HG02885 (cell line): ENCODE measurements at regions not wholly inside any gene's neighbourhood (a gene's known extent, or its start where the extent isn't known, plus 50 kb on each side); places are given as distances from the start of the nearest gene placed in this dataset.

ENCODE experiments used
- ATAC-seq: cut with Tn5 transposase; IDR thresholded peaks from one replicate; pipeline ENCODE4 v1.9.1; 2021; ENCODE audit warnings: mild to moderate bottlenecking; ENCODE audit not compliant: unreplicated experiment, poor library complexity

DNA sequence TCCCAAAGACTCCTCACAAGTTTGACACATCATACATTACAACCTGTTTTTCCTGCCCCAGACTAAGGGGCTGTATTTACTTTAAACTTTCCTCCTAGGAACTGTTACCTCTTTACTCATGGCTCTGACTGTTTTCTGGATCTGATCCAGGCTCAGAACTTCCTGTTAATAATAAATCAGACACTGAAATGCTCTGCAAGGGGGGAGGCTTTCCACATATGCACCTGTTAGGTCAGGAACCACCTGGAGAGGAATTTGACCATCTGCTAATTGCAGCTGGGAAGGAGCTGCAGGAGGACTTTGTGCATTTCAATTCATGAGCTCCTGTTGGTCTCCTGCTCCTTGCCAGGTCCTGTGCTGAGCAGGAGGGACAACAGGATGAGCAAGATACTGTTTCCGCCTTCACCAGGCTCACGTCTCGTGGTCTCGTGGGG lies 476.9 kb upstream of the CDH5 start:
- ATAC-seq = no peak

DNA sequence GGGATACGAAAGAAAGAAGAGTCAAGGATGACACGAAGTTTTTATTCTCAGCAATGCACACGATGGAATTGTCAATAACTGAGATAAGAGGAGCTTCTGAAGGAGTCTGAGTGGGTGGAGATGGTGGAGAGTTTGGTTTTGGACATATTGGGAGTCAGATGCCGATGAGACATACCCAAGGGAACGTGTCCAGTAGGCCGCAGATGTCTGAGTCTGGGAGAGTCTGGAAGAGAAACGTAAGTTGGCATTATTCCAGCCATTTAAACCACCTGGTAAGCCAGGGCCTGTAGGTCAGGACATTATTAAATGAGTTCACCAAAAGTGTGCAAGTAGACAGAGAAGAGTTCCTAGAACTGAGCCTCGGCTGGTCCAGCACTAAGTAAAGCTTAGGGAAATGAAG lies 478.3 kb upstream of the CDH5 start:
- ATAC-seq = no peak

DNA sequence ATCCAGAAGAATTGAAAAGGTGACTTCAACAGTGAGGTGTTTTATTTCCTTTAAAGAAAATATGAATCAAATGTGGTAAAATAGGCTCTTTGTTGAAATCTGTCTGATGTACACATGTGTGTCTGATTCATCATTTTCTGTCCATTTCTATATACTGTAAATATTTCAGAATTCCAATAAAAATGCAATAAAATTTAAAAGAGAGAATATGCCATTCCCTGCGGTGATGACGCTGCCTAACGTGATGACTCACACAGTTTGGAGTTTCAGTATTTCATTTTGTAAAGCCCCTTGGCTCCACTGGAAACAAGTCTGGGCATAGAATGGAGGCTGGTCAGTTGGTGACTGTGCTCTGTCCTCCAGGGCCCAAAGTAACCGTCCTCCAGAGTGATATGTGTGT lies 482.5 kb upstream of the CDH5 start:
- ATAC-seq = no peak

DNA sequence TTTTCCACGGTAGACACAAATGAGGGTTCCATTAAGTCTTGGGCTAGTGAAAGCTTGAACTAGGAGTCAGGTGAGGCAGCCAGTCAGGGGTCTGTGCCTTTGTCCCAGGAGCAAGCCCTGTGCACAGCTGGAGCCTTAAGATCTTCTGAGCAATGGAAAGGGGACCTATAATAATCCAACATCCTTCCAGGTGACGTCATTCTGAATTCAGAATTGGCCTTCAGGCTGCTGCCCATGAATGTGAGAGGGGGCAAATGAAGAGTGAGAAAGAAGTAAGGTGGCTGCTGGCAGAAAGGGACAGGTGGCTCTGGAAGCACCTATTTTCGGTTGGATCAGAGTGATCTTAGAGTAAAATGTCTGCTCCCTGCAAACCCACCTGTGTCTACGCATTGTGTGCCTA lies 488.1 kb upstream of the CDH5 start:
- no peak for ATAC-seq

GRCh38 chr16:65876624-65877023 lies 489.9 kb upstream of the CDH5 start:
- no peak for ATAC-seq

- no peak for ATAC-seq
These were observed 490.5 kb upstream of the CDH5 start for GRCh38 chr16:65876056-65876408.

- ATAC-seq = no peak
These were observed 491.0 kb upstream of the CDH5 start for GRCh38 chr16:65875381-65876055.

GRCh38 chr16:65869261-65869660 lies 497.2 kb upstream of the CDH5 start:
- ATAC-seq = no peak

DNA sequence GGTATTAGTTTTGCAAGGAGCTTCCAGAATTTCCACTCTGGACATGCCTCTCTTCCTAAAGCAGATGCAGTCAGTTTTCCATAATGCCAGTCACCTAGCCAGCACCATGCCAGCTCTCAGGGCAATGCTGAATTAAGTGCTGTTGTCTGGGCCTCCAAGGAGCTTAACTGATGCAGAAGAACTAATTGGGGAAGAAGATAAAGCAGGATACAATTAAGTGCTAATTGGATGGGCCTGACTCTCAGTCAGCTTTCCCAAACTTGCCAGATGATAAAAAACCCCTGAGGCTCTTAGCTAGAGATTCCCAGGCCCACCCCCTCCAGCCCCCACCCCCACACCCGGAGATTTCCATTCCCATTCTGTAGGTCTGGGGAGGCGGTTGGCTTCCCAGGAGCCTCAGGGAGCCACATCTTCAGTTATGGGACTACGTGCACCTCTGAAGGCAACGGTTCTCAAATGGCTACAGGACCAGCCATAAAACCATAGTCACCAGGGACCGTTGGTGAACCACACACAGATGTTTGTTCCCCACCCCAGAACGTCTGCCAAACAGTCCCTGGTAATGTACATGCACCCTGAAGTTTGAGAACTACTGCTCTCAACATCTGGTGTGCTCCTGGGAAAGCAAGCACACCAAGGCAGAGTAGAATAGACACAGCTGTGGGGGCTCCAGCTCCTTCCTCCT lies 499.1 kb upstream of the CDH5 start:
- ATAC-seq = no peak

DNA sequence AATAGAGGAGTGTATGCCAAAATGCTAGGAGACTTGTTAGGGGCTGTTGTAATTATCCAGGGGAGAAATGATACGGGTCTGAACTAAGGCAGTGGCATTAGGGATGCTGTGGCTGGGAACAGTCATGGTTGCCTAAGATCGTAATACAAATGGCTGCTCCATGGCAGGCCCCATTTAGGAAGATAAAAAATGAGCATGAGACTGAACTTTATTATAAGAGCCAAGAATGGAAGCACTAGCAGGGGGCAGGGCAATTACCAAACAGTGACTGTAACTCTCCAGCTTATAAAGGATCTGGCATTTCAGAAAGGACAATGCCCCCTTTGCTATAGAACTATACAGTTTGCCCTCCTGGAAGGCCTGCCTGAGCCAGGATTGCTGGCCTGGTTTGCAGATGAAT lies 503.3 kb upstream of the CDH5 start:
- no peak for ATAC-seq

- no peak for ATAC-seq
These were observed 505.3 kb upstream of the CDH5 start for GRCh38 chr16:65861131-65861731.

DNA sequence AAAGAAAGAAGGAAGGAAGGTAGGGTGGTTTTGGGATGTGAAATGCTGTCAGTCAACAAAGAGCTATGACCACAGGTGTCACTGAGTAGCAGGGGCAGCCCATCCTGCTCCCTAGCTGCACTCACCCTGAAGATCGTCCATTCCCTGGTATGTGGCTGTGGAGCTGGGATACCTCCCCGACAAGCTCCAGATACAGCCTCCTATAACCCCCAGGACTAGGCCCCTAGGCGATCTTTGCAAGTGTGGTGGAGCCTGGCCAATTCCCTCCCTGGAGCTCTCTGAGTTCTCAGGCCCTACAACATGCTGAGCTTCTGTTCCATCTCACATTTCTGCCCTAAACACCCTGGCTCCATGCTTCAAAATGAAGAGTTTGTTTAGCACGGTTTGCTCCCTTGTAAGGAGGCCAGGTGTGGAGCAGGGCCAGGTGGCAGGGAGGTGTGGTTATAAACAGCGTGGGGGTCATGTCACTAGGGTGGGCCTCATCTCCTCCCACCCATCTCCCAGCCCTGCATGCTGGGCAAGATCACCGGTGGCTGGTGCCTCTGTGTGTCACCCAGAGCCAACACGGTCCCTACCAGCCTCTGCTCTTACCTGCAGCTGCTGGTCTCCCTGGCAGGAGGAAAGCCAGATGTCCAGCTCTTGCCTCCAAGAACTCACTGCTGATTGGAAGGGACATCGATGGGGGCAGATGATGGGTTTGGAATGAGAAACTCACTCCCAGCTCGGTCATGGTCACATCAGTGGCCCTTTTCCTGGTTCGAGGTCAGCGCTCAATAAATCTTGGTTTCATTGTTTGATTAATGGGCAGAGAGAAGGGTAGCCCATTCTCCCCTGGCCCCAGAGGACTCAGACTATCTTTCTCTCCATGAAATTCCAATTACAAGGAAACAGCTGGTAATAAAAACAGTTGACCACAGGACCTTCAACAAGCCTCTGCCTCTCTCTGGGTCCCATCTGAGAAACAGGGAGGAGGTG lies 511.0 kb upstream of the CDH5 start:
- no peak for ATAC-seq

DNA sequence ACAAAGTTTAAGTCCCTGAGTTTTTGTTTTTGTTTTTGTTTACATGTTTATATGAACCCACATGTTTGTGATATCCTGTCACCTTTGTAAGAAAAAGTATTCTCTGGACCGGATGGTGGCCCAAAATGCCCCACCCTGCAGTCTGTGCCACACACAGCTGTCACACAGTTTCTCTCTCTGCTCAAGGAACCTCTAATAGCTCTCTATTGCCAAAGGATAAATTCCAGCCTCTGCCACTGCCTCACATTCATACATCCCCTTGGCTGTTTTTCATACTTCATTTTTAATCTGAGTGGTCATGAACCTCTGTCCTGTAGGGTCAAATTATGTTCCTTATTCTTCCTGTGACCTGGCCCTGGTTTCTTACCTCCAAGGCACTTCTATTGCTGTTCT lies 520.3 kb upstream of the CDH5 start:
- no peak for ATAC-seq

DNA sequence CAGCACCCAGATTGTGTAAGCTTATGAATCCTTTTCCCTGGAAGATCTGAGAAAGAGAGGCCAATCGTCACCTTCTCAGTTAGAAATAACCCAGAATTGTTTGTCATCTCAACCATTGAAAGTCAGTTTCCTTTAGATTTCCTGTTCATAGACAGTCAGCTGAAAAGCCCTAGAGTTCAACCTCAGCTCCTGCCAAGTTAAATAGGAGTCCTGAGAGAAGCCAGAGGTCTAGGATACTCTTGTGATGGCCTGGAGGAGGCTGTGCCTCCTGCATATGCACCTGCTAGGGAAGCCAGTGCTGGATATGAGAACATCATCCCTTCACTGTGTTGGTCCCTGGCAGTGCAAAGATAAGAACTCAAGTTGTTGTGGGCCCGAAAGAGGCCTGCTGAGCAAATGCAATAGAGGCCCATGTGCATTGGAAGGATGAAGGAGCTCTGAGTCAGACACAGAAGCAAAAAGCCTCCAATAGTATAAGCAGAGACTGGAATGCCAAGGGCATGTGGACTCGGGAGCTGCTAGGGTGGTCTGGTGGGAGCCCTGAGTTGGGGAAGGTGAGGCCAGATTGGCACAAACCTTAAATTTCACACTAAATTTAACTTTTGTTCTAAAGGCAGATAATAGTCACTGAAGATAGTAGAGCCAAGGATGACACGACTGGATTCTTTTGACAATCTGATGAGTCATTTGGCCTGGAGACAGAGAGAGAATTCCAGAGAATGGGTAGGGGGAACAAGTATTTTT lies 520.9 kb upstream of the CDH5 start:
- no peak for ATAC-seq

DNA sequence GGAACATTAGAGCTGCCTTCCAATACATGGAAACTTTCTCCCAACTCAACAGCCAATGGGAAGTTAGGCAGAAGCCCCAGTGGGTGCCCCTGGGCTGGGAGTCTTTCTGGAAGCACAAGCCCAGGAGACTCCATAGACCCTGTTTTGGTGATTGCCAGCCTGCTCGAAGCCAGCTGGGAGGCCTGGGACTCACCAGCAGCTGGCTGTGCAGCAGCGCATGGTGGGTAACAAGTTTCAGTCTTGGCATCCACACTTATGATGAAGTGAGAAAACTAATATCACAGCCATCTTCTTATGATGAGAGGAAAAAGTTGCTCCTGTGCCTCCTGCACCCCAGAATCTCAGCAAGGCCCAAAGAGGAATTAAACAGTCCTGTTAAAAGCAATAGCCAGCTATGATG lies 522.5 kb upstream of the CDH5 start:
- ATAC-seq = no peak

DNA sequence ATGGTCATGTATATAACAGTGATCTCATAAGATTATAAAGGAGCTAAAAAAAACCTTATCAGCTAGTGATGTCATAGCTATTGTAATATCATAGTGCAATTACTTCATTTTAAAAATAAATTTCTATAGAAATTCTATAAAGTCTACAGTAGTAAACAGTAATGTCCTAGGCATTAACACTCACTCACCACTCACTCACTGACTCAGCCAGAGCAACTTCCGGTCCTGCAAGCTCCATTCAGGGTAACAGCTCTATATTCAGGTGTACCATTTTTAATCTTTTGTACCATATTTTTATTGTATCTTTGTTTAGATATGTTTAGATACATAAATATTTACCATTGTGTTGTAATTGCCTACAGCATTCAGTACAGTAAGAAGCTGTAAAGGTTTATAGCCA lies 524.4 kb upstream of the CDH5 start:
- no peak for ATAC-seq

- ATAC-seq = no peak
These were observed 528.5 kb upstream of the CDH5 start for GRCh38 chr16:65838001-65838400.

DNA sequence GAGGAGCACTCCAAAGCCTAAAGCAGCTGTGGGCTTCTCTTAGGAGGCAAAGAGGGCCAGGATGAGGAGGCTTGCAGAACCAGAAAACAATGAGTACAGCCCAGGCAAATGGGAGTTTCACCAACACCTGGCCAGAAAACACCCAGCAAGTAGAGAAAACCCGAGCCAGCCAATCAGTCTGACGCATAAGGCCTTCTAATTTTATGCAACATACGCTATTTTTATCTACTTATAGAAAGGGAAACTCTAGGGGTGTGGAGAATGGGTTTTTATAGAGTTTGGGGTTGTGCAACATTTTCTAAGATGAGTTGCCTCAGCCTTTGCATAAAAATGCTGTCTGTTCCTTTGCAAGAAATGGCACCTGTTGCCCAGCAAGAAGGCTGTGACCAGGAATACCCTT lies 529.0 kb upstream of the CDH5 start:
- ATAC-seq = no peak

DNA sequence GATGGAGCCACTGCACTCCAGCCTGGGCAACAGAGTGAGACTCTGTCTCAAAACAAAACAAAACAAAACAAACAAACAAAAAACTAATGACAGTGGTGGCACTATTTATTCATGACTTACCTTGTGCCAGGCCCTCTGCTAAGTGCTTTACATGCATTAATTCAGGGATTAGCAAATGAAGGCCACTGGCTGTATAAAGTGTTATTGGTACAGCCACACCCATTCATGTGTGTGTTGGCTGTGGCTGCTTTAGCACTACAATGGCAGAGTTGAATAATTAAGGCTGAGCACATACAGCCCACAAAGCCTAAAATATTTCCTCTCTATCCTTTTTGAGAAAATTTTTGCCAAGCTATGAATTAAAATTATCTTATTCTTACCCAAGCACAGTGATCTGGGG lies 531.8 kb upstream of the CDH5 start:
- no peak for ATAC-seq

GRCh38 chr16:65833171-65833871 lies 533.2 kb upstream of the CDH5 start:
- no peak for ATAC-seq
